Mucosa of descending colon (tissue), 3 donors: ENCODE measurements at regions not wholly inside any gene's neighbourhood (a gene's known extent, or its start where the extent isn't known, plus 50 kb on each side); places are given as distances from the start of the nearest gene placed in this dataset.

Experiments used
- ATAC-seq: fragments of 200-7000 bp; cut with Tn5 transposase; one replicate; pipeline ENCODE4 v1.9.1; 2020; ENCODE audit warnings: mild to moderate bottlenecking, moderate library complexity
- DNase-seq, 3 donors: peaks; one replicate each; pipeline ENCODE4 v3.0.0-alpha.2; 2020
- H3K36me3 ChIP-seq: fragments of 200-600 bp; one replicate; pipeline ENCODE4 v1.8.0; 2021; ENCODE audit warnings: low read depth, mild to moderate bottlenecking
- H3K4me1 ChIP-seq: fragments of 200-600 bp; one replicate; pipeline ENCODE4 v1.8.0; 2021; ENCODE audit warnings: low read depth, mild to moderate bottlenecking
- H3K4me3 ChIP-seq: fragments of 200-600 bp; one replicate; pipeline ENCODE4 v1.8.0; 2021; ENCODE audit warnings: mild to moderate bottlenecking
- H3K9me3 ChIP-seq: fragments of 200-600 bp; one replicate; pipeline ENCODE4 v1.8.0; 2021; ENCODE audit warnings: mild to moderate bottlenecking
- CTCF ChIP-seq: fragments of 200-600 bp; IDR thresholded peaks from one replicate; pipeline ENCODE4 v1.8.0; 2022; ENCODE audit warnings: antibody characterized with exemption, mild to moderate bottlenecking
- intact Hi-C, 2 donors: fragments of 100-400 bp; cut with DNase I in 1 of 2; cut with micrococcal nuclease in 1 of 2; formaldehyde crosslinking; loops; one replicate each; pipeline versions ENCODE4 v1.11.0 to v1.11.1; 2022; cut with DNase I, micrococcal nuclease
- donor health status: DM: no; HTN: no; CAD: no; lungs with moderate emphysema.
- donor health status: DM: no; HTN: no; CAD: no.
- donor health status: DM: no; HTN: yes; CAD: no.

GRCh38 chr14:32254952-32255679, 52.0 kb upstream of the RNU6-8 start:
- TF ChIP-seq CTCF = peak; percentile 41
- peaks cover 5% of the 10 kb centered on the region for H3K4me1 ChIP-seq
- H3K36me3 ChIP-seq = no peaks in the 10 kb centered on the region
- H3K4me3 ChIP-seq = no peak overlapping the region
- DNase-seq (peak in 2 of 3 donors; percentile 66 to 87), ATAC-seq (peak; percentile 86)
- no peaks in the 10 kb centered on the region for H3K9me3 ChIP-seq
- intact Hi-C loops = loop anchor here (5.0 kb wide), 3 partner anchors 183 to 328 kb away; no protein-coding TSS in a partner anchor

- no peak for TF ChIP-seq CTCF
- H3K4me3 ChIP-seq = no peak overlapping the region
- no peak for DNase-seq
- no peak for ATAC-seq
- H3K36me3 ChIP-seq = no peaks in the 10 kb centered on the region
- intact Hi-C loops = loop anchor here in 1 of 2 donors (5.0 kb wide), 1 partner anchor 328 kb away; no protein-coding TSS in a partner anchor
- no peaks in the 10 kb centered on the region for H3K9me3 ChIP-seq
- peaks cover 5% of the 10 kb centered on the region for H3K4me1 ChIP-seq
Measured at GRCh38 chr14:32255789-32256188, 52.7 kb upstream of the RNU6-8 start.

GRCh38 chr14:32256576-32256975, 53.5 kb upstream of the RNU6-8 start:
- DNase-seq (no peak), ATAC-seq (no peak)
- Histone ChIP-seq H3K4me1 (peaks cover 4% of the 10 kb centered on the region), H3K36me3 (no peaks in the 10 kb centered on the region), H3K4me3 (no peak overlapping the region), H3K9me3 (no peaks in the 10 kb centered on the region)
- intact Hi-C loops = loop anchor here in 1 of 2 donors (5.0 kb wide), 1 partner anchor 329 kb away; no protein-coding TSS in a partner anchor
- no peak for TF ChIP-seq CTCF

- no peak overlapping the region for H3K4me3 ChIP-seq
- no peaks in the 10 kb centered on the region for H3K36me3 ChIP-seq
- no peak for DNase-seq
- no peaks in the 10 kb centered on the region for H3K4me1 ChIP-seq
- H3K9me3 ChIP-seq = peaks cover 7% of the 10 kb centered on the region
- intact Hi-C loops = loop anchor here in 1 of 2 donors (5.0 kb wide), 1 partner anchor 331 kb away; no protein-coding TSS in a partner anchor
- no peak for TF ChIP-seq CTCF
- peak; percentile 48 for ATAC-seq
Measured at GRCh38 chr14:32258336-32258993, 55.4 kb upstream of the RNU6-8 start.

- H3K4me3 ChIP-seq = no peak overlapping the region
- no peaks in the 10 kb centered on the region for H3K36me3 ChIP-seq
- intact Hi-C loops = loop anchor here in 1 of 2 donors (5.0 kb wide), 1 partner anchor 332 kb away; no protein-coding TSS in a partner anchor
- H3K4me1 ChIP-seq = no peaks in the 10 kb centered on the region
- H3K9me3 ChIP-seq = peaks cover 17% of the 10 kb centered on the region
- DNase-seq = no peak
- TF ChIP-seq CTCF = no peak
- peak; percentile 79 for ATAC-seq
Measured at GRCh38 chr14:32259368-32260013, 56.4 kb upstream of the RNU6-8 start.
